Activated naive CD4-positive, alpha-beta T cell treated with anti-CD3 and anti-CD28 coated beads, Interleukin-2, amount 10 ng/mL, durations not matched to agents 7 days and 5 days (primary cell): ENCODE measurements at regions not wholly inside any gene's neighbourhood (a gene's known extent, or its start where the extent isn't known, plus 50 kb on each side); places are given as distances from the start of the nearest gene placed in this dataset.

Experiments used
- CTCF ChIA-PET: fragments of 350-600 bp; sonication (Branson Sonifier 250); formaldehyde crosslinking; loops from one replicate; lab custom pipeline; 2021; ENCODE audit warnings: antibody characterized with exemption; lab: Charles Lee
- DNase-seq: peaks from one replicate; pipeline ENCODE4 v3.0.0-alpha.2; 2020
- H3K27ac Mint-ChIP-seq: one replicate; pipeline ENCODE4 v1.8.0; 2021; ENCODE audit warnings: mild to moderate bottlenecking, moderate library complexity, mixed read lengths
- H3K27me3 Mint-ChIP-seq: one replicate; pipeline ENCODE4 v1.8.0; 2021; ENCODE audit warnings: mild to moderate bottlenecking, mixed read lengths
- H3K36me3 Mint-ChIP-seq: one replicate; pipeline ENCODE4 v1.8.0; 2021; ENCODE audit warnings: mixed read lengths
- H3K4me1 Mint-ChIP-seq: one replicate; pipeline ENCODE4 v1.8.0; 2021; ENCODE audit warnings: mixed read lengths
- H3K4me3 Mint-ChIP-seq: one replicate; pipeline ENCODE4 v1.8.0; 2021; ENCODE audit warnings: mild to moderate bottlenecking, moderate library complexity, mixed read lengths
- H3K9me3 Mint-ChIP-seq: one replicate; pipeline ENCODE4 v1.8.0; 2021; ENCODE audit warnings: mixed read lengths

DNA sequence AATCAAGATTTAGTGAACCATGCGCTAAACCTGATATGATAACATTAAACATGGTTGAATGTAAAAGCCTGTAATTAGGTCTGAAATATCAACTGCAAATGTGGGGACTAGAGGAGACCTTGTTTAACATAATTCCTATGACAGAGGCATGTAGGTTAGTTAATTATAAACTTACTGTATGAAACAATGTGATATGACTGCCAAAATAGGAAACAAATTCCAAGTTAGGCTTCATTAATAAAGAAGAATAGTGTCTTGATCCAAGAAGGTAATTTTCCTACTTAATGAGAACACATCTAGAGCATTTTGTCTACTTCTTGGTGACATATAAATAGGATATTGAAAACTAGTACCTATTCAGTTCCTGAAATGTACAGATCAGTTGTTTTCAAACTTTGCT is 136.2 kb upstream of the TARS1 start:
- CTCF ChIA-PET, result no interaction called here
- Mint-ChIP-seq H3K4me1 (no peaks in the 10 kb centered on the region), H3K36me3 (no peaks in the 10 kb centered on the region), H3K9me3 (no peaks in the 10 kb centered on the region), H3K27me3 (no peaks in the 10 kb centered on the region), H3K4me3 (no peak overlapping the region), H3K27ac (no peak overlapping the region)
- DNase-seq, result no peak

DNA sequence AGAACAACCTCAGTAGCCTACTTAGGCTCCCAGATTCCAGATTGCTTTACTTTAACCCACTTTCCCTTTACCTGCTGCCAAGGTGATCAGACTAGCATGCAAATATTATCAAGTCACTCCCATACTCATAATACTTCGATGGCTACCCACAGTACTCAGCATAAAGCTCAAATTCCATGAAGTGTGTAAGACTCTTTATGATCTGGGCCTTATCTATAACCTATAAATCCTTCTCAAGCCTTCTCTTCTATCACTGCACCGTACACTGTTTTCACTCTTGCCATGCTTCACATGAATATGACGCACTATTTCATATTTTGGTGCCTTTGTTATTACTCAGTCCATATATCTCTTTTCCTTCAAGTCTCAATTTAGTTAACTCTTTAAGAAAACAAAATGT is 135.2 kb upstream of the TARS1 start:
- CTCF ChIA-PET, result no interaction called here
- Mint-ChIP-seq H3K36me3 (no peaks in the 10 kb centered on the region), H3K4me1 (no peaks in the 10 kb centered on the region), H3K9me3 (no peaks in the 10 kb centered on the region), H3K27ac (no peak overlapping the region), H3K4me3 (no peak overlapping the region), H3K27me3 (no peaks in the 10 kb centered on the region)
- no peak for DNase-seq

DNA sequence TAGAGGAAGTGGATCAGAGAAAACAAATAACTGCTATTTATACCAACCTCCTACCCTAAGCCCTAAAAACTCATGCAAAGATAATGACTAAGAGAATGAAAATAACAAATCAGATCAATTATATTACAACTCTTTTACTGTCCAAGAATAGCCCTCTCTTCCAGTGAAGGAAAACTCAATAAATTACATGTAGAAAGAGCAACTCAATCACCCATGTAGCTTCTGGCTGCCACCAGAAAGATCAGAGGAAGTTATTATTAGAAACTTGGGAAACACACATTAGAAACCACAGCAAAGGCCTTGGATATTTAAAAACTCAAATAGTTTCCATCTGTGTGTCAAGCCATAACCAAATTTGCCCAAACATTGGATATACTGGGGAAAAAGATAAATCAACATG is 134.0 kb upstream of the TARS1 start:
- no peak overlapping the region for H3K4me3 Mint-ChIP-seq
- H3K27ac Mint-ChIP-seq, result no peak overlapping the region
- no peak for DNase-seq
- no peaks in the 10 kb centered on the region for H3K9me3 Mint-ChIP-seq
- no peaks in the 10 kb centered on the region for H3K27me3 Mint-ChIP-seq
- H3K4me1 Mint-ChIP-seq, result no peaks in the 10 kb centered on the region
- no peaks in the 10 kb centered on the region for H3K36me3 Mint-ChIP-seq
- CTCF ChIA-PET, result no interaction called here

DNA sequence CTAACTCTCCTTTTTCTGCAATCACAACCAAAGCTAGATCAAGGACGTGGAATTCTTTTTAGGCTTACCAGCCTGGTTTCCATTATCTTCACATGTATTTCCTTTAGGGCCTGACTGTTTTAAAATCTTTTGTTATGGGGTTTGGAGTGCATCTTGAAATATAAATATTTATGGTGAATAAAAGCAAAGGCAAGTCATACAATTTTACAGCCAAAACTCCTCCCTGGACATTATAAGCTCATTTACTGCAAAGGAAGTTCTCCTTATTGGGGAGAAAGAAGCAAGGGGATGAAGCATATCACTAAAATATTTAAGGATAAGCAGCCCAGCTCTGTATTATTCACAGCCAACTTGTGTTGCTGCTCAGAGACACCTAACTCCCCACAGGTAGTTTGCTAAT is 132.2 kb upstream of the TARS1 start:
- Mint-ChIP-seq H3K27ac (no peak overlapping the region), H3K27me3 (no peaks in the 10 kb centered on the region), H3K9me3 (no peaks in the 10 kb centered on the region), H3K36me3 (no peaks in the 10 kb centered on the region), H3K4me3 (no peak overlapping the region), H3K4me1 (no peaks in the 10 kb centered on the region)
- DNase-seq, result no peak
- CTCF ChIA-PET, result no interaction called here

DNA sequence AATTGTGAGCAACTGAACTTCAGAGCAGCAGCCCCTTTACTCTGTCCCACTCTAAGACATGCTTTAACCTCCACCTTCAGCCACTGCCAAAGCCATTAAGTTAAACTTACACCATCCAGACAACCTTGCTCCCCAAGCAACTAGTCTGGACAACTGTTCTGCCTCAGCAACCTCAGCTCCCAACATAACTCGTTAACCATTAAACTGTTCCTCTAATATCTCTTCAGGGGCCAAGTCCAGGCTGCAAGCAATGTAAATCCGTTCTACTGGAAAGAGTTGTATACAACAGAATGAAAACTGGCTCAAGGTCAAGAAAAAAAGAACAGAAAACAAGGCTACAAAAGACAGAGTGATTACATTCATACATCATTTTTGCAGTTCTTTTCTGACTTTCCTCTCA is 131.7 kb upstream of the TARS1 start:
- Mint-ChIP-seq H3K9me3 (no peaks in the 10 kb centered on the region), H3K36me3 (no peaks in the 10 kb centered on the region), H3K4me1 (no peaks in the 10 kb centered on the region), H3K4me3 (no peak overlapping the region), H3K27me3 (no peaks in the 10 kb centered on the region), H3K27ac (no peak overlapping the region)
- DNase-seq, result no peak
- CTCF ChIA-PET, result no interaction called here

DNA sequence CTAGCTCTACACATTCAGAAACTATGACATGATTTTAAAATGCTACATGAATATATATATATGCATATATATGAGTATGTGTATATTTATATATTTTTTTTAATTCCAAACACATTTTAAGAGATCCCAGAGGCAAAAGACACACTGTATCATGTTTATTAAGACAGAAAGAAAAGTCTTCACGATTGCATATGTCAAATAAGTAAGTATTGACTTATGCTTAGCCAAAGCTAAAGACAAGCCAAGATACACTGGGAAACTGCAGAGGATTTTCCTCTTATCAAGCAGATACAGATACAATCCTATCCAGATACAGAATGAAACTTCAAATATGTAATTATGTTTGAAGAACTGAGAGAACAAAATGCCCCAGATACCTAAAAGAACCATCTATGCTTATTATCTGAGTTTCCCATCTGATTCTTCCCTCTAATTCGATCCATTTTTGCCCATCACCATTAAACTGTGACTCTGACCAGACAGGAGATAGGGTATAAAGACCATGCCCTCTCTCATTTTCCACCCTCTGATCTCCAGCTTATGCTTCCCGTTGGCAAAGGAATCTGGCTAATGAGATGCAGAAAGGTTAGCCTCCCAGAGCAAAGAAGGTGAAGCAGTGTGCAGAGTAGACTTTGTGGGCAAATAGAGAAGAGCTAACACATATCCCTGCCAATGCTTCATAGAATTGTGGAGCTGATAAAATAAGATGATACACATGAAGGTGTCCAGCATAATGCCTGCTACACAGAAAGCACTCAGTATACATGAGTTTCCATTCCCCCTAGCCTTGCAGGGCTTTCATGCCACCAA is 131.0 kb upstream of the TARS1 start:
- no peaks in the 10 kb centered on the region for H3K4me1 Mint-ChIP-seq
- no peak overlapping the region for H3K4me3 Mint-ChIP-seq
- H3K27me3 Mint-ChIP-seq, result no peaks in the 10 kb centered on the region
- no peak overlapping the region for H3K27ac Mint-ChIP-seq
- CTCF ChIA-PET, result interaction anchor here (1.2 kb wide), 1 partner anchor 12 kb away, joined by 4 read pairs; no protein-coding TSS in a partner anchor
- no peak for DNase-seq
- no peaks in the 10 kb centered on the region for H3K9me3 Mint-ChIP-seq
- H3K36me3 Mint-ChIP-seq, result no peaks in the 10 kb centered on the region

DNA sequence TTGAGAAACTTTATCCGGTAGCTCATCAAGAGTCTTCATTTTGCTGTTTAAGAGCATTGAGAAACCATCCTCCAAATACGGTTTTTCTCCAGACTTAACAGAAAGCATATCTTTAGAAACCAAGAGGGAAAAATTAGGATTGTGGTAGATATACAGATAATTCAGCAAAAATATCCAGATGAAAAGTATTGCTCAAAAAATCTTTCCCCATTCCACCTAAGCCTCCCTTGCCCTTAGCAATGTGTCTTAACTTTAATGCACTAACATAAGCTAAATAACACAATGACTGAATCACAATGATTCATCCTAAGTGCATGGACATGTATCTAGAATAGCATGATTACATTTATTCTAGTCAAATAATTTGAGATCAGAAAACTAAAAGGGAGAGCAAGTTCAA is 130.3 kb upstream of the TARS1 start:
- DNase-seq, result no peak
- Mint-ChIP-seq H3K27me3 (no peaks in the 10 kb centered on the region), H3K4me1 (no peaks in the 10 kb centered on the region), H3K27ac (no peak overlapping the region), H3K9me3 (no peaks in the 10 kb centered on the region), H3K4me3 (no peak overlapping the region), H3K36me3 (no peaks in the 10 kb centered on the region)
- CTCF ChIA-PET, result interaction anchor here (1.2 kb wide), 1 partner anchor 12 kb away, joined by 4 read pairs; no protein-coding TSS in a partner anchor

DNA sequence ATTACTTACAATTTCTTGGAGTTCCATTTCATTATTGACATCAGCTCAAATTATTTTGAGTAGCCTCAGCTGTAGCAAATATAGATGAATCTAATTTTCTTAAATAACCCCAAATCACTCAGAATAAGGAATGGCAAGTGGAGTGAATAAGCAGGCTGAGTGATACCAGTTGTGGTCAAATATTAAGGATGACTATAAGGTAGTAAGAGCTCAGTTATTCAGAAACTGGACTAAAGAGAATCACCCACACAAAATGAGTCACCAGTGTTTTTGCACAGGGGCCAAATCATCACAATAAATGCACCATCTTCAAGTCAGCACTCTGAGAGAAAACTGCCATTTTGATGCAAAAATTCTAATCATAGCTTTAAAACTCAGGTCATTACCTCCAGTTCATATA is 128.9 kb upstream of the TARS1 start:
- no peak overlapping the region for H3K27ac Mint-ChIP-seq
- DNase-seq, result no peak
- H3K4me3 Mint-ChIP-seq, result no peak overlapping the region
- H3K4me1 Mint-ChIP-seq, result no peaks in the 10 kb centered on the region
- no peaks in the 10 kb centered on the region for H3K27me3 Mint-ChIP-seq
- H3K36me3 Mint-ChIP-seq, result no peaks in the 10 kb centered on the region
- no peaks in the 10 kb centered on the region for H3K9me3 Mint-ChIP-seq
- CTCF ChIA-PET, result no interaction called here

DNA sequence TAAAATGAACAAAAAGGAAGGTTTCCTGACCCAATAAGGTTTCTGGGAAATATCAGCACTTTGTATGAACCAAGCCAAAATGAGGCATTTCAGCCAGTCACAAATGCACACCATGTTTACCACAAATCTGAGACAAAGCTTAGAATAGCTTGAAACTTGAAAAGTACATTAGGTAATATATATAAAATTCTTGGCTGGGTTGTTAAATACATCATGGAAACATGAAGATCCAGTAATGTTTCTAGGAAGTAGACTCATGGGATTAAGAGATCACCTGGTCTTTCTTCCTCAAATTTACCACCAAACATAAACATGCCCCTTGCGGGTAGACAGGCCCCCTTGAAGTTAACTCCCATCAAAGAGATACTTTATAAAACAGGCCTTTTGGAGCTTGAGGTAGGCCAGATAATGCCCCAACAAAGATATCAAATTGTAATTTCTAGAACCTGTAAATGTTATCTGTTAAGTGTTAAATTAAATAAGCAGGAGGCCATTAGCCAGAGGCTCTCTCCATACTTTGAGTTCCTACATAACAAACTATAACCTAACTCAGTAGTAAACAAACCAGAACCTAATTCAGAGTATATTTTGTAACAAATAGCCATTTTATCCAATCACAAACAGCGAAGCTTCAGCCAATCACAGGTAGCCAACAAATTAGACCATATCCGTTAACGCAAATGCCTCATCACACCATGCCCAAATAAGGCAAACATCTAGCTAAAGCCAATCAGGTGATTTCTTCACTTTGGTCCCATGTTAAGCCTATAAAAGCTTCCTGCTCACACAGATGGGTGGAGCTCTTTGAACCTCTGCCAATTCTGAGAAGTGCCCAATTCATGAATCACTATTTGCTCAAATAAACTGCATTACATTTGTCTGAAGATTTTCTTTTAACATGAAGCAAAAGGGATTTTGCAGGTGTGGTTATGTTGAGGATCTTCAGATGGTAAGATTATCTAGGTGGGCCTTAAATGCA is 127.9 kb upstream of the TARS1 start:
- CTCF ChIA-PET, result no interaction called here
- no peak overlapping the region for H3K27ac Mint-ChIP-seq
- H3K36me3 Mint-ChIP-seq, result no peaks in the 10 kb centered on the region
- no peaks in the 10 kb centered on the region for H3K9me3 Mint-ChIP-seq
- DNase-seq, result no peak
- H3K4me3 Mint-ChIP-seq, result no peak overlapping the region
- H3K27me3 Mint-ChIP-seq, result no peaks in the 10 kb centered on the region
- no peaks in the 10 kb centered on the region for H3K4me1 Mint-ChIP-seq

DNA sequence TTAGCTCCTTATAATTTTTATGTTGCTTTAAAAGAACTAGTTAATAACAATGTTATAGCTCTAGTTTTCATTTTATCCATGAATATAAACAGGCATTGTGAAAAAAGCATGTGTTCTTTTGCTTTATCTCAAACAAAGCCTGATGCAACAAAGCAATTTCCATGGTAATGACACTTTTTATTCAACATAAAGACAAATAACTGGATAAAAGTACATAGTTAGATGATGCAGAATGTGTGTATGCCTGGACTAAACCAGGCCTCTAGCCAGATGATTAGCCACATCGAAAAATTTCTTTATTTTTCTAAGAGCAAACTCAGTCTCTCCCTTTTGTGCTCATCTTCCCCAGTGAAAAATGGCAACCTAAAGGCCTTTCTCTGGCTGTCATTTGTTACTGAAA is 125.6 kb upstream of the TARS1 start:
- no peaks in the 10 kb centered on the region for H3K4me1 Mint-ChIP-seq
- no peaks in the 10 kb centered on the region for H3K36me3 Mint-ChIP-seq
- H3K27ac Mint-ChIP-seq, result no peak overlapping the region
- no peak for DNase-seq
- H3K9me3 Mint-ChIP-seq, result no peaks in the 10 kb centered on the region
- no peaks in the 10 kb centered on the region for H3K27me3 Mint-ChIP-seq
- no peak overlapping the region for H3K4me3 Mint-ChIP-seq
- CTCF ChIA-PET, result no interaction called here

DNA sequence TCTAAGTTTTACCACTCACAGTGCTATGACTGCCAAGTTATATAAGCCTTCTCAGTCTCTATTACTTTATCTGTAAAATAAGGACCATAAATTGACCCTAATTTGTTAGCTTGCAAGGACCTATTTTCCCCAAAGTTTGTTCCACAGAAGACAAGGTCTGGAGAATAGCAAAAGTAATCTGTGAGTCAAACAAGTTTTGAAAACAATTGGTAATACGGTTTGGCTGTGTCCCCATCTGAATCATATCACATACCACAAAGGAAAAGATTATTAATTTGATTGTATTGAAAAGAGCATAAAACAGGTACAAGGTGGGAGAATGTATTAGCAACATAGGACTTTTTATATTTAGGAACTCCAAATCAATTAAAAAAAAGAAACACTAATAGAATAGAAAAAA is 124.0 kb upstream of the TARS1 start:
- Mint-ChIP-seq H3K9me3 (no peaks in the 10 kb centered on the region), H3K4me1 (no peaks in the 10 kb centered on the region), H3K27me3 (no peaks in the 10 kb centered on the region), H3K4me3 (no peak overlapping the region), H3K27ac (no peak overlapping the region), H3K36me3 (no peaks in the 10 kb centered on the region)
- CTCF ChIA-PET, result no interaction called here
- DNase-seq, result no peak

DNA sequence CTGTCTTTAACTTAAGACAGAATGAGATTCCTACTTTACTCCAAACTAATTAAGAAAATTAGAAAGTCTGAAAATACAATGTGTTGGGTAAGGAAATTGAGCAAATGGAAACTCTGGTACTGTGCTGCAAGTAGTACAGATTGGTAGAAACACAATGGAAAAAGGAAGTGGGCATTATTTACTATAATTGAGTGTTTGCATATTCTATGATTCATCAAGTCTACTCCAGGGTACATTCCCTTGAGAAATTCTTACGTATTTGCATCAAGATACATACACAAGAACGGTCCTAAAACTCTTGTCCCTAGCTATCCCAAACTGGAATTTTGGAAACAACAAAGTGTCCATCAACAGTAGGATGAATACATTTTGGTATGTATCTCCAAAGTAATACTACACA is 123.5 kb upstream of the TARS1 start:
- Mint-ChIP-seq H3K9me3 (no peaks in the 10 kb centered on the region), H3K4me1 (no peaks in the 10 kb centered on the region), H3K27me3 (no peaks in the 10 kb centered on the region)

DNA sequence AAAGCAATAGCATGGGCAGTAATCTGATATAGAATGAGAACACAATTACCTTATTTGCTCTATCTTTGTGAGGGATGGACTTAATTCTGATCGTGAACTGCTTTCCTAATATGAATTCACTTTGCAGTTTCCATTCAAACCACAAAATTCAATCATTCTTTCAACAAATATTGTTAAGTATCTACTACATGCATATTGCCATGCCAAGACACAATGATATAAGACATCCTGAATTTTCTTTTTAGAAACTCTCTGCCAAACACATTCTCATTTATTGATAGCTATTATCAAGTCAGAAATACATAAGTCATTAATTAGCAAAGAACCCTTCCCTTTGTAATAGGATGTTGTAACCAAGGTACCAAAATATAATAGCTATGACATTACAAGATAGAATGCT is 121.6 kb upstream of the TARS1 start:
- Mint-ChIP-seq H3K27ac (no peak overlapping the region), H3K36me3 (no peaks in the 10 kb centered on the region), H3K4me3 (no peak overlapping the region), H3K9me3 (no peaks in the 10 kb centered on the region), H3K27me3 (no peaks in the 10 kb centered on the region), H3K4me1 (no peaks in the 10 kb centered on the region)
- CTCF ChIA-PET, result no interaction called here
- DNase-seq, result no peak

More for the DNA sequence above, 123.5 kb upstream of the TARS1 start:
- no peak for DNase-seq
- no peaks in the 10 kb centered on the region for H3K36me3 Mint-ChIP-seq
- H3K4me3 Mint-ChIP-seq, result no peak overlapping the region
- no peak overlapping the region for H3K27ac Mint-ChIP-seq
- CTCF ChIA-PET, result no interaction called here

DNA sequence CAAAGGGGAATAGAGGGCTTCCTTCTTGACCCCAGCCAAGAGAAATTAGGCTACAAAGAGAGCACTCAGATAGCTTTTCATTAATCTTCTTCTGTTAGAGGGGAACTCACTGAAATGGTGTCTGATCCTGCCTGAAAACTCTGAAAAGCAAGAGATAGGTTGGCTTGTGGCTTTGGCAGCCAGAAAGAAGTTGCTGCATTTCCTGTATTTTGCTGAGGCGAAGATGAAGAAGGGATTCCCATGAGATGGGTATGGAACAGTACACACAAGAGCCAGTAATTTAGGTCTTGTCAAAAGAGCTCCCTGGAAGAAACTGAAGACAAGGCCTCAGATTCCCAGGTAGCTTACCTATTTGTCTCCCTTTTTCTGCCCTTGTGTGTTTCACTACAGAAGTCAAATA is 120.9 kb upstream of the TARS1 start:
- Mint-ChIP-seq H3K36me3 (no peaks in the 10 kb centered on the region), H3K27ac (no peak overlapping the region), H3K4me3 (no peak overlapping the region), H3K27me3 (no peaks in the 10 kb centered on the region), H3K9me3 (no peaks in the 10 kb centered on the region), H3K4me1 (no peaks in the 10 kb centered on the region)
- no peak for DNase-seq
- CTCF ChIA-PET, result no interaction called here

DNA sequence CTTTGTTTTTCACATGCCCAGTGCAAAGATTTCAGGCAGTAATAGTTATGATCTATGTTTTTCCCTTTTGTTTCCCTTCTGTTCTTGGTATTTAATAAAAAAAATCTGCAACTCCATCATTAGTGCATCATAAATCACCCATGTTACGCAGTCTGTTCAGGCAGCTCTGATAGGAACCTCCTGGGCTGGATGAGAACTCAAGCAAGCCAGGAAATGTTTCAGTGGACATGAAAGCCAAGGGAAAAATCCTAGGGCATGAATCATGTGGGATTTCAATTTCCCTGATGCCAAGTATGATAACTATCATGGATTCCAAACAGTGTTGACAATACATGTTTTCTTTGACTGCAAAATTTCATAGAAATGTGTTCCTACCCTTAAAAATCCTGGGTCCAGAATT is 119.7 kb upstream of the TARS1 start:
- Mint-ChIP-seq H3K36me3 (no peaks in the 10 kb centered on the region), H3K27ac (no peak overlapping the region), H3K27me3 (no peaks in the 10 kb centered on the region), H3K4me1 (no peaks in the 10 kb centered on the region), H3K4me3 (no peak overlapping the region), H3K9me3 (no peaks in the 10 kb centered on the region)
- no peak for DNase-seq
- CTCF ChIA-PET, result no interaction called here
